Calu3 (cell line): ENCODE measurements at regions not wholly inside any gene's neighbourhood (a gene's known extent, or its start where the extent isn't known, plus 50 kb on each side); places are given as distances from the start of the nearest gene placed in this dataset.

Experiments used
- BruUV-seq: library from RNA; stranded (reverse); fragments of 400-500 nt; replicated peaks from 2 replicates; lab custom pipeline; 2021; lab: Mats Ljungman, UMichigan
- CTCF ChIA-PET: fragments of 300-600 bp; sonication (Branson Sonifier 250); formaldehyde crosslinking; loops from one replicate; lab custom pipeline; 2022; ENCODE audit warnings: antibody characterized with exemption; lab: Charles Lee
- DNase-seq: peaks from one replicate; pipeline ENCODE4 v3.0.0; 2022
- H3K27ac Mint-ChIP-seq: one replicate; pipeline ENCODE4 v1.8.0; 2022; ENCODE audit warnings: mixed read lengths; ENCODE audit not compliant: unreplicated experiment
- H3K27me3 Mint-ChIP-seq: one replicate; pipeline ENCODE4 v1.8.0; 2022; ENCODE audit warnings: mixed read lengths; ENCODE audit not compliant: unreplicated experiment
- H3K36me3 Mint-ChIP-seq: one replicate; pipeline ENCODE4 v1.8.0; 2022; ENCODE audit warnings: mild to moderate bottlenecking, moderate library complexity, mixed read lengths; ENCODE audit not compliant: insufficient read depth, unreplicated experiment
- H3K4me1 Mint-ChIP-seq: one replicate; pipeline ENCODE4 v1.8.0; 2022; ENCODE audit warnings: mild to moderate bottlenecking, low read depth, mixed read lengths; ENCODE audit not compliant: unreplicated experiment
- H3K4me3 Mint-ChIP-seq: one replicate; pipeline ENCODE4 v1.8.0; 2022; ENCODE audit warnings: mild to moderate bottlenecking, low read depth, moderate library complexity, mixed read lengths; ENCODE audit not compliant: unreplicated experiment
- H3K9me3 Mint-ChIP-seq: one replicate; pipeline ENCODE4 v1.8.0; 2022; ENCODE audit warnings: low read depth, mixed read lengths; ENCODE audit not compliant: unreplicated experiment
- CTCF ChIP-seq: fragments of 200-600 bp; IDR thresholded peaks from one replicate; pipeline ENCODE4 v1.8.0; 2022; ENCODE audit warnings: antibody characterized with exemption; ENCODE audit not compliant: unreplicated experiment
- intact Hi-C: fragments of 100-400 bp; cut with micrococcal nuclease; formaldehyde crosslinking; loops from one replicate; pipeline ENCODE4 v1.10.0; 2022; ENCODE audit not compliant: unreplicated experiment

GRCh38 chr5:34529581-34530331, 126.4 kb upstream of the RAI14 start:
- no peak overlapping the region for H3K4me3 Mint-ChIP-seq
- TF ChIP-seq CTCF: no peak

GRCh38 chr5:34530637-34531036, 125.5 kb upstream of the RAI14 start:
- Mint-ChIP-seq H3K27ac (no peak overlapping the region), H3K27me3 (no peaks in the 10 kb centered on the region), H3K9me3 (no peaks in the 10 kb centered on the region), H3K4me3 (no peak overlapping the region), H3K4me1 (peaks cover 22% of the 10 kb centered on the region), H3K36me3 (no peaks in the 10 kb centered on the region)
- BruUV-seq: no TSS peak
- CTCF ChIA-PET: no interaction called here
- no peak for TF ChIP-seq CTCF
- intact Hi-C loops: no loop called here
- no peak for DNase-seq

More at GRCh38 chr5:34529581-34530331, 126.4 kb upstream of the RAI14 start:
- Mint-ChIP-seq H3K4me1 (peaks cover 15% of the 10 kb centered on the region), H3K27ac (no peak overlapping the region), H3K36me3 (no peaks in the 10 kb centered on the region), H3K27me3 (no peaks in the 10 kb centered on the region), H3K9me3 (no peaks in the 10 kb centered on the region)
- intact Hi-C loops: loop anchor here (10.0 kb wide), 1 partner anchor 155 kb away; no protein-coding TSS in a partner anchor
- DNase-seq: no peak
- CTCF ChIA-PET: no interaction called here
- BruUV-seq: no TSS peak

- Mint-ChIP-seq H3K27me3 (no peaks in the 10 kb centered on the region), H3K27ac (no peak overlapping the region), H3K4me1 (peaks cover 34% of the 10 kb centered on the region), H3K36me3 (no peaks in the 10 kb centered on the region), H3K9me3 (no peaks in the 10 kb centered on the region), H3K4me3 (no peak overlapping the region)
- intact Hi-C loops: no loop called here
- TF ChIP-seq CTCF: no peak
- BruUV-seq: no TSS peak
- CTCF ChIA-PET: no interaction called here
- DNase-seq: no peak
Measured at GRCh38 chr5:34531751-34532360, 124.3 kb upstream of the RAI14 start.

- no peak for DNase-seq
- BruUV-seq: no TSS peak
- H3K4me1 Mint-ChIP-seq: peaks cover 38% of the 10 kb centered on the region
- H3K4me3 Mint-ChIP-seq: no peak overlapping the region
- no peaks in the 10 kb centered on the region for H3K9me3 Mint-ChIP-seq
- intact Hi-C loops: no loop called here
- H3K36me3 Mint-ChIP-seq: no peaks in the 10 kb centered on the region
- TF ChIP-seq CTCF: no peak
- CTCF ChIA-PET: interaction anchor here (0.5 to 1.0 kb wide), 3 partner anchors 52 to 93 kb away, joined by 3 to 6 read pairs (median 5); no protein-coding TSS in a partner anchor
- H3K27me3 Mint-ChIP-seq: no peaks in the 10 kb centered on the region
- peak overlapping the region; percentile 55 for H3K27ac Mint-ChIP-seq
Measured at GRCh38 chr5:34533582-34534522, 122.3 kb upstream of the RAI14 start.
